OCI-M1 (cell line): ENCODE measurements at regions not wholly inside any gene's neighbourhood (a gene's known extent, or its start where the extent isn't known, plus 50 kb on each side); places are given as distances from the start of the nearest gene placed in this dataset.
A peak's percentile ranks its signal among the peaks of the same experiment; 100 is the strongest.

Experiments
- DNase-seq: peaks from one replicate; lab custom pipeline; 2025; lab: John Stamatoyannopoulos, UW

- DNase-seq: no peak
Observed at GRCh38 chr12:91922139-91922538, 223.5 kb downstream of the BTG1 start.

- DNase-seq: no peak
Observed at GRCh38 chr12:91921555-91921954, 224.1 kb downstream of the BTG1 start.

GRCh38 chr12:91920741-91921140, 224.9 kb downstream of the BTG1 start:
- DNase-seq: no peak

GRCh38 chr12:91920276-91920675, 225.4 kb downstream of the BTG1 start:
- peak; percentile 31 for DNase-seq

- DNase-seq: no peak
Observed at GRCh38 chr12:91918431-91918830, 227.2 kb downstream of the BTG1 start.

GRCh38 chr12:91914701-91915100, 230.9 kb downstream of the BTG1 start:
- no peak for DNase-seq

- DNase-seq: no peak
Observed at GRCh38 chr12:91913651-91914050, 232.0 kb downstream of the BTG1 start.

- DNase-seq: no peak
Observed at GRCh38 chr12:91913124-91913523, 232.5 kb downstream of the BTG1 start.

- DNase-seq: no peak
Observed at GRCh38 chr12:91912178-91912577, 233.5 kb downstream of the BTG1 start.

GRCh38 chr12:91910871-91911388, 234.7 kb downstream of the BTG1 start:
- no peak for DNase-seq

GRCh38 chr12:91902860-91903683, 242.6 kb downstream of the BTG1 start:
- DNase-seq: no peak

GRCh38 chr12:91901381-91902074, 244.1 kb downstream of the BTG1 start:
- no peak for DNase-seq

- no peak for DNase-seq
Observed at GRCh38 chr12:91900971-91901370, 244.7 kb downstream of the BTG1 start.

GRCh38 chr12:91899056-91899455, 246.6 kb downstream of the BTG1 start:
- DNase-seq: no peak

GRCh38 chr12:91897025-91897515, 248.6 kb downstream of the BTG1 start:
- DNase-seq: no peak

- DNase-seq: no peak
Observed at GRCh38 chr12:91896286-91897024, 249.2 kb downstream of the BTG1 start.

- DNase-seq: no peak
Observed at GRCh38 chr12:91894911-91895310, 250.7 kb downstream of the BTG1 start.

- DNase-seq: peak; percentile 12
Observed at GRCh38 chr12:91893476-91893875, 252.2 kb downstream of the BTG1 start.

- DNase-seq: no peak
Observed at GRCh38 chr12:91892081-91892855, 253.4 kb downstream of the BTG1 start.

GRCh38 chr12:91890742-91891141, 254.9 kb downstream of the BTG1 start:
- no peak for DNase-seq

- no peak for DNase-seq
Observed at GRCh38 chr12:91889910-91890309, 255.7 kb downstream of the BTG1 start.

GRCh38 chr12:91889059-91889458, 256.6 kb downstream of the BTG1 start:
- DNase-seq: no peak
